ENCODE measurements at regions not wholly inside any gene's neighbourhood (a gene's known extent, or its start where the extent isn't known, plus 50 kb on each side); places are given as distances from the start of the nearest gene placed in this dataset.

GRCh38 chr16:64731891-64732290, 390.0 kb downstream of the CDH11 start:
- H3K4me1 ChIP-seq (ENCODE audit: control insufficient read depth, insufficient read depth, low read length), result no peaks in the 10 kb centered on the region
- no peaks in the 10 kb centered on the region for H3K36me3 ChIP-seq (ENCODE audit: control insufficient read depth, insufficient read depth, low read length)
- in situ Hi-C loops (cut with HindIII; ENCODE audit: low pct_unique_long_range_greater_than_20kb, low sequenced_read_pairs) (no loop called here), intact Hi-C loops (cut with micrococcal nuclease; ENCODE audit: unreplicated experiment) (no loop called here)
- ATAC-seq, result no peak
- POLR2A ChIA-PET, result no interaction called here
- H3K27ac ChIP-seq (ENCODE audit: low read length), result no peak overlapping the region
- no TSS peak for BruUV-seq (replicated peaks)
- CTCF ChIA-PET, result no interaction called here
- no peaks in the 10 kb centered on the region for H3K9me3 ChIP-seq (ENCODE audit: control insufficient read depth, insufficient read depth, low read depth, low read length)
- no peak overlapping the region for H3K4me3 ChIP-seq (ENCODE audit: low read depth in 2 of 2, low read length in 2 of 2)
- no peaks in the 10 kb centered on the region for H3K27me3 ChIP-seq (ENCODE audit: control insufficient read depth, insufficient read depth, low read length)
- DNase-seq (ENCODE audit: low read depth, low spot score), result no peak
- no peak for TF ChIP-seq CTCF (IDR thresholded peaks at IDR 0.05)
- TF ChIP-seq TCF7L2 (IDR thresholded peaks at IDR 0.05; ENCODE audit: low read depth, low read length), result no peak
- TF ChIP-seq REST (IDR thresholded peaks at IDR 0.05; ENCODE audit: insufficient read depth in 1 of 2, low read depth in 2 of 2, low read length in 1 of 2), result no peak
- no peak for TF ChIP-seq SIN3A (IDR thresholded peaks at IDR 0.05; ENCODE audit: borderline replicate concordance, insufficient read depth, low read depth, low read length)
- no peak for TF ChIP-seq POLR2AphosphoS5 (IDR thresholded peaks at IDR 0.05; ENCODE audit: low read depth, low read length)

DNA sequence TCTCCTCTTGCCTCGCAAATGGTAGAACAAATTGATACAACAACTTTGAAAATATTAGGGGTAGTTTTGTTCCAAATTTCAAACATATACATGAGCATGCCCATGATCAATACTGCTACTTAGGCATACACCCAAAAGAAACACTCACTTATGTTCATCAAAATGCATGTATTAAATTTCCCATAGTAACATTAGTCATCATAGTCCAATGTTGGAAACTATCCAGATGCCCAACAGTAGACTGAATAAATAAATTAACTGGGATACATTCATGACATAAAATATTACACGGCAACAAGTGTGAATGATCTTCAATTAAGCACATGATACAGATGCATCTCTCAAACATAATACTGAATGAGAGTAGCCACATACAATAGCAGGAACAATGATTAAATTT, 391.6 kb downstream of the CDH11 start:
- Histone ChIP-seq H3K4me1 (ENCODE audit: control insufficient read depth, insufficient read depth, low read length) (no peaks in the 10 kb centered on the region), H3K27ac (ENCODE audit: low read length) (no peak overlapping the region), H3K9me3 (ENCODE audit: control insufficient read depth, insufficient read depth, low read depth, low read length) (no peaks in the 10 kb centered on the region), H3K36me3 (ENCODE audit: control insufficient read depth, insufficient read depth, low read length) (no peaks in the 10 kb centered on the region), H3K4me3 (ENCODE audit: low read depth in 2 of 2, low read length in 2 of 2) (no peak overlapping the region), H3K27me3 (ENCODE audit: control insufficient read depth, insufficient read depth, low read length) (no peaks in the 10 kb centered on the region)
- ChIA-PET CTCF (no interaction called here), POLR2A (no interaction called here)
- DNase-seq (ENCODE audit: low read depth, low spot score) (no peak), ATAC-seq (no peak)
- intact Hi-C loops (cut with micrococcal nuclease; ENCODE audit: unreplicated experiment), result no loop called here
- TF ChIP-seq CTCF (IDR thresholded peaks at IDR 0.05) (no peak), TCF7L2 (IDR thresholded peaks at IDR 0.05; ENCODE audit: low read depth, low read length) (no peak), REST (IDR thresholded peaks at IDR 0.05; ENCODE audit: insufficient read depth in 1 of 2, low read depth in 2 of 2, low read length in 1 of 2) (no peak), SIN3A (IDR thresholded peaks at IDR 0.05; ENCODE audit: borderline replicate concordance, insufficient read depth, low read depth, low read length) (no peak), POLR2AphosphoS5 (IDR thresholded peaks at IDR 0.05; ENCODE audit: low read depth, low read length) (no peak)
- in situ Hi-C loops (cut with HindIII; ENCODE audit: low pct_unique_long_range_greater_than_20kb, low sequenced_read_pairs), result no loop called here
- no TSS peak for BruUV-seq (replicated peaks)
